Loucy (cell line): ENCODE measurements at regions not wholly inside any gene's neighbourhood (a gene's known extent, or its start where the extent isn't known, plus 50 kb on each side); places are given as distances from the start of the nearest gene placed in this dataset.
"Not testable (repeated sequence)": the region's sequence is repeated elsewhere in the genome, so short reads cannot be mapped to it uniquely, and the experiment has no call there.

ENCODE experiments used
- H2AFZ ChIP-seq: fragments of 200-600 bp; sonication (generic); 2 replicates; pipeline ENCODE4 v1.6.0; 2016; ENCODE audit warnings: antibody characterized with exemption, mild to moderate bottlenecking, low read length, moderate library complexity
- H3F3A ChIP-seq: fragments of 200-600 bp; 2 replicates; pipeline ENCODE4 v1.6.0; 2016; ENCODE audit warnings: antibody characterized with exemption, low read depth, mild to moderate bottlenecking
- H3K27me3 ChIP-seq: fragments of 200-600 bp; sonication (generic); 2 replicates; pipeline ENCODE4 v1.6.1; 2014; ENCODE audit warnings: low read length, mild to moderate bottlenecking; ENCODE audit not compliant: insufficient read depth, poor library complexity, severe bottlenecking
- H3K36me3 ChIP-seq: fragments of 200-600 bp; sonication (generic); 2 replicates; pipeline ENCODE4 v1.6.1; 2016; ENCODE audit warnings: low read length; ENCODE audit not compliant: insufficient read depth
- H3K4me1 ChIP-seq: fragments of 200-600 bp; sonication (generic); 2 replicates; pipeline ENCODE4 v1.5.1; 2014; ENCODE audit warnings: low read length, mild to moderate bottlenecking; ENCODE audit not compliant: insufficient read depth, poor library complexity, severe bottlenecking
- H3K4me2 ChIP-seq: fragments of 200-600 bp; sonication (generic); 2 replicates; pipeline ENCODE4 v1.6.0; 2014; ENCODE audit warnings: antibody characterized with exemption, low read length, low read depth, mild to moderate bottlenecking; ENCODE audit not compliant: poor library complexity, severe bottlenecking
- H3K4me3 ChIP-seq: fragments of 200-600 bp; sonication (generic); 2 replicates; pipeline ENCODE4 v1.5.1; 2014; ENCODE audit warnings: low read length, mild to moderate bottlenecking, mixed read lengths; ENCODE audit not compliant: poor library complexity, severe bottlenecking
- H3K79me2 ChIP-seq: fragments of 200-600 bp; sonication (generic); 2 replicates; pipeline ENCODE4 v1.6.1; 2014; ENCODE audit warnings: low read length; ENCODE audit not compliant: insufficient read depth
- H3K9ac ChIP-seq: fragments of 200-600 bp; sonication (generic); 2 replicates; pipeline ENCODE4 v1.6.0; 2014; ENCODE audit warnings: mild to moderate bottlenecking, low read depth, low read length, moderate library complexity; ENCODE audit not compliant: poor library complexity, severe bottlenecking
- H3K9me2 ChIP-seq: fragments of 200-600 bp; sonication (generic); replicated peaks from 2 replicates; pipeline ENCODE4 v1.6.1; 2016; ENCODE audit warnings: low read depth, low read length, mixed read lengths
- H3K9me3 ChIP-seq: fragments of 200-600 bp; sonication (generic); 2 replicates; pipeline ENCODE4 v1.6.1; 2014; ENCODE audit warnings: mild to moderate bottlenecking, antibody characterized with exemption, low read length, low read depth; ENCODE audit not compliant: insufficient read depth
- H4K20me1 ChIP-seq: fragments of 200-600 bp; sonication (generic); 2 replicates; pipeline ENCODE4 v1.6.0; 2014; ENCODE audit warnings: antibody characterized with exemption, low read length, mild to moderate bottlenecking; ENCODE audit not compliant: insufficient read depth, poor library complexity, severe bottlenecking
- EZH2phosphoT487 ChIP-seq: fragments of 200-600 bp; IDR thresholded peaks from 2 replicates; pipeline ENCODE4 v1.6.1; 2018; ENCODE audit warnings: antibody characterized with exemption, mild to moderate bottlenecking, moderate library complexity, borderline replicate concordance
- TF ChIP-seq, protein P1 (sequence below): fragments of 200-600 bp; sonication (generic); conservative IDR thresholded peaks from 2 replicates; pipeline ENCODE4 v1.5.1; 2014; ENCODE audit warnings: mild to moderate bottlenecking, antibody characterized with exemption, low read length

DNA sequence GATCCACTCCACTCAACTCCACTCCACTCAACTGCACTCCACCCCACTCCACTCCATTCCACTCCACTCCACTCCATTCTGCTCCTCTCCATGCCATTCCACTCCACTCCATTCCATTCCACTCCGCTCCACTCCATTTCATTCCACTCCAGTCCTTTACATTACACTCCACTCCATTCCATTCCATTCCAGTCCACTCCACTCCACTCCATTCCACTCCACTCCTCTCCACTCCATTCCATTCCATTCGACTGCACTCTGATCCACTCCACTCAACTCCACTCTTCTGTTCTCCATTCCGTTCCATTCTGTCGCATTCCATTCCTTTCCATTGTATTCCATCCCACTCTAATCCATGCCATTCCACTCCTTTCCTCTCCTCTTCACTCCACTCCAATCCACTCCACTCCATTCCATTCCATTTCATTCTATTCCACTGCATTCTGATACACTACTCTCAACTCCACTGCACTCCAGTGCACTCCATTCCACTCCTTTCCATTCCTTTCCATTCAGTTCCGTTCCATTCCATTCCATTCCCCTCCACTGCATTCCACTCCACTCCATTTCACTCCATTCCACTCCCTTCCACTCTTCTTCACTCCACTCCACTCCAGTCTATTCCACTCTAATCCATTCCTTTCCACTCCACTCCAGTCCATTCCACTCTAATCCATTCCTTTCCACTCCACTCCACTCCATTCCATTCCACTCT is 2564.2 kb upstream of the TPTE start:
- peaks cover 47% of the 10 kb centered on the region for H3K9me3 ChIP-seq
- not testable (repeated sequence) for H3F3A ChIP-seq, H3K9ac ChIP-seq, H3K79me2 ChIP-seq, H3K4me2 ChIP-seq, H3K27me3 ChIP-seq, H3K9me2 ChIP-seq, H3K36me3 ChIP-seq, H2AFZ ChIP-seq, H4K20me1 ChIP-seq, H3K4me3 ChIP-seq, H3K4me1 ChIP-seq

GRCh38 chr21:7957713-7958064 is 2563.7 kb upstream of the TPTE start:
- Histone ChIP-seq H2AFZ (no peak overlapping the region), H4K20me1 (no peaks in the 10 kb centered on the region), H3K36me3 (no peaks in the 10 kb centered on the region), H3K79me2 (no peaks in the 10 kb centered on the region), H3K4me3 (no peak overlapping the region), H3K4me1 (no peaks in the 10 kb centered on the region), H3F3A (no peaks in the 10 kb centered on the region), H3K9me3 (peaks cover 41% of the 10 kb centered on the region; the same call in 1 of the 2 replicates), H3K4me2 (no peak overlapping the region), H3K9ac (no peak overlapping the region), H3K9me2 (no peaks in the 10 kb centered on the region), H3K27me3 (no peaks in the 10 kb centered on the region)
- TF ChIP-seq, protein P1, sequence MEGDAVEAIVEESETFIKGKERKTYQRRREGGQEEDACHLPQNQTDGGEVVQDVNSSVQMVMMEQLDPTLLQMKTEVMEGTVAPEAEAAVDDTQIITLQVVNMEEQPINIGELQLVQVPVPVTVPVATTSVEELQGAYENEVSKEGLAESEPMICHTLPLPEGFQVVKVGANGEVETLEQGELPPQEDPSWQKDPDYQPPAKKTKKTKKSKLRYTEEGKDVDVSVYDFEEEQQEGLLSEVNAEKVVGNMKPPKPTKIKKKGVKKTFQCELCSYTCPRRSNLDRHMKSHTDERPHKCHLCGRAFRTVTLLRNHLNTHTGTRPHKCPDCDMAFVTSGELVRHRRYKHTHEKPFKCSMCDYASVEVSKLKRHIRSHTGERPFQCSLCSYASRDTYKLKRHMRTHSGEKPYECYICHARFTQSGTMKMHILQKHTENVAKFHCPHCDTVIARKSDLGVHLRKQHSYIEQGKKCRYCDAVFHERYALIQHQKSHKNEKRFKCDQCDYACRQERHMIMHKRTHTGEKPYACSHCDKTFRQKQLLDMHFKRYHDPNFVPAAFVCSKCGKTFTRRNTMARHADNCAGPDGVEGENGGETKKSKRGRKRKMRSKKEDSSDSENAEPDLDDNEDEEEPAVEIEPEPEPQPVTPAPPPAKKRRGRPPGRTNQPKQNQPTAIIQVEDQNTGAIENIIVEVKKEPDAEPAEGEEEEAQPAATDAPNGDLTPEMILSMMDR = no peak
- no peak for TF ChIP-seq EZH2phosphoT487
